Progenitor cell of endocrine pancreas (in vitro differentiated cells): ENCODE measurements at regions not wholly inside any gene's neighbourhood (a gene's known extent, or its start where the extent isn't known, plus 50 kb on each side); places are given as distances from the start of the nearest gene placed in this dataset.
A peak's percentile ranks its signal among the peaks of the same experiment; 100 is the strongest.

Experiments used
- DNase-seq: peaks from one replicate; pipeline ENCODE4 v3.0.0; 2021; ENCODE audit warnings: low spot score; ENCODE audit not compliant: unreplicated experiment
- H3K27ac Mint-ChIP-seq: 2 replicates; pipeline ENCODE4 v1.8.0; 2021; ENCODE audit warnings: mild to moderate bottlenecking, moderate library complexity, mixed read lengths
- H3K27me3 Mint-ChIP-seq: 2 replicates; pipeline ENCODE4 v1.8.0; 2021; ENCODE audit warnings: mixed read lengths
- H3K36me3 Mint-ChIP-seq: 2 replicates; pipeline ENCODE4 v1.8.0; 2022; ENCODE audit warnings: mixed read lengths; ENCODE audit not compliant: insufficient read depth
- H3K4me1 Mint-ChIP-seq: 2 replicates; pipeline ENCODE4 v1.8.0; 2021; ENCODE audit warnings: low read depth, mixed read lengths
- H3K4me3 Mint-ChIP-seq: 2 replicates; pipeline ENCODE4 v1.8.0; 2021; ENCODE audit warnings: low read depth, mild to moderate bottlenecking, moderate library complexity, mixed read lengths
- H3K9me3 Mint-ChIP-seq: 2 replicates; pipeline ENCODE4 v1.8.0; 2021; ENCODE audit warnings: low read depth, mixed read lengths
- TF ChIP-seq, protein P1 (sequence below): fragments of 200-600 bp; sonication (generic); IDR thresholded peaks from one replicate; pipeline ENCODE4 v1.5.0; 2021; ENCODE audit warnings: antibody characterized with exemption, mild to moderate bottlenecking; ENCODE audit not compliant: unreplicated experiment

DNA sequence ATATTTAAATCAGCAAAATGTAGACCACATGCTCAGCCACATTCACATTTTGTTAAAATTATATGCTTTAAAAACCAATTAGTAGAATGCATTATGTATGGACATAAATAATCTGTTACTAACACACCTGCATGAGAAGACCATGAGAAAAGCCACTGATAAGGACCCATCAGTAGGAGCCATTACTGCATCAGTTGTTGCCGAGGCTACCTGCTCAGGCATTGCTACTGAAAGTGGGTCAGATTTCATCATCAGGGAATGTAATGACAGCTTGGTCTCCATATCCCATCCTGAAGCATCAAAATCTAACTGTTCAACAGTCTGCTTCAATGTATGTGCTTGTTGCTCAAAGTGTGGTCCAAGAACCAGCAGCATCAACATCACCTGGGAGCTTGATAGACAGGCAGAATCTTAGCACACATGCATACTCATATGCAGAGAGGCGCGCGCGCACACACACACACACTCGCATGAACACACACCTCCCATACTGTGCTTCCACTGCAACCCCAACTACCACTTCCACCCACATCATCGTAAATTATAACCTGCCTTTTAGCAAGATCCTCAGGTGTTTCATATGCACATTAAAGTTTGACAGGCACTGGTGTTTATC, 72.4 kb upstream of the FOXB1 start:
- Mint-ChIP-seq H3K36me3 (no peaks in the 10 kb centered on the region), H3K4me3 (no peak overlapping the region), H3K27ac (no peak overlapping the region), H3K27me3 (peaks cover 80% of the 10 kb centered on the region), H3K9me3 (no peaks in the 10 kb centered on the region), H3K4me1 (peaks cover 12% of the 10 kb centered on the region)
- TF ChIP-seq, protein P1, sequence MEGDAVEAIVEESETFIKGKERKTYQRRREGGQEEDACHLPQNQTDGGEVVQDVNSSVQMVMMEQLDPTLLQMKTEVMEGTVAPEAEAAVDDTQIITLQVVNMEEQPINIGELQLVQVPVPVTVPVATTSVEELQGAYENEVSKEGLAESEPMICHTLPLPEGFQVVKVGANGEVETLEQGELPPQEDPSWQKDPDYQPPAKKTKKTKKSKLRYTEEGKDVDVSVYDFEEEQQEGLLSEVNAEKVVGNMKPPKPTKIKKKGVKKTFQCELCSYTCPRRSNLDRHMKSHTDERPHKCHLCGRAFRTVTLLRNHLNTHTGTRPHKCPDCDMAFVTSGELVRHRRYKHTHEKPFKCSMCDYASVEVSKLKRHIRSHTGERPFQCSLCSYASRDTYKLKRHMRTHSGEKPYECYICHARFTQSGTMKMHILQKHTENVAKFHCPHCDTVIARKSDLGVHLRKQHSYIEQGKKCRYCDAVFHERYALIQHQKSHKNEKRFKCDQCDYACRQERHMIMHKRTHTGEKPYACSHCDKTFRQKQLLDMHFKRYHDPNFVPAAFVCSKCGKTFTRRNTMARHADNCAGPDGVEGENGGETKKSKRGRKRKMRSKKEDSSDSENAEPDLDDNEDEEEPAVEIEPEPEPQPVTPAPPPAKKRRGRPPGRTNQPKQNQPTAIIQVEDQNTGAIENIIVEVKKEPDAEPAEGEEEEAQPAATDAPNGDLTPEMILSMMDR = no peak
- no peak for DNase-seq

DNA sequence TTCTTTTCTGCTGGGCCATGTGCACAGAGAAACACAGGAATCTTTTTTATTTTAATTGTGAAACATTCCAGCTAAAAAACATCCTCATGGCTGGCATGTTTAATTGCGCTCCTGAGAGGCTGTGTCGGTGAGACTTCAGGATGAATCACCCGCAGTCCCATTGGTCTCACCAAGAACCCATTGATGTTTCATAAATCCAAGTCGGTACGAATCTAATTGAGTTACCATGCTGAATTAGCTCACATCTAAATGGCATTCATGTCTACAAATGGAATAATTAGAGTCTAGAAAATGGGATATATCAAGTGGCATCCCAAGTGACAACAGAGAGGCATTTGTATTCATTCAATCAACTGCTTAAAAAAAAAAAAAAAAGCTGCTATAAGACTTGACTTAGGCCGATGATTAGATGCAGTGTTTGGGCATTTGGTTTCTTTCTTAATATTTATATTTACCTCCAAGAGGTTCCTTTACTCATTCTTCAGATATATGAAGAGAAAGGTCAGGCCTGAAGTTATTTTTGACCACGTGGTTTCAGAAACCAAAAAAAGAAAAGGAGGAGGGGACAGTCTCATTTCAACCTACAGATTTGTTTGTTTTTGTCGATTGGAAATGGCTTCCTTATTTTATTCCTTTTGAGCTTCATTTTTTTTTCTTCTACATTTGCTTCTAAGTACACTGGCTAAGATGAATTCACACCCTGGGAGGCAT, 79.1 kb upstream of the FOXB1 start:
- Mint-ChIP-seq H3K9me3 (no peaks in the 10 kb centered on the region), H3K36me3 (no peaks in the 10 kb centered on the region), H3K27ac (no peak overlapping the region)

DNA sequence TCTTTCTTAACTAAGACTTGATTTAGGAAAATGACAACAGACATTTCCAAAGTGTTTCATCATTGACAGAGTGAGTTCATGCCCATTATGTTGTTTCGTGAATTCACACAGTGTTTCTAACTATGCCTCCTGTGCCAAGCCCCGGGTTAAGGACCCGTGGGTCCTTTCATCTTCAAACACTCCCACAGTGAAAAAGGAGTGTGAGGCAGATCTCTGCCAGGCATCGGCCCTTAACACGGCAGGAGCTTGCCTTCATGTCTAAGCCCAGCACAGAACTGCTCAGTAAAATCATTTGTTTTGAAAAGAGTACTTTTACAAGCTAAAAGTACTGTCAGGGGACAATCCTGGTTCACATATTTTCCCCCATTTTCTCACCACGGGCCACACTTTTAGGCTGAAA, 80.0 kb upstream of the FOXB1 start:
- TF ChIP-seq, protein P1 = no peak
- Mint-ChIP-seq H3K27me3 (peaks cover 59% of the 10 kb centered on the region), H3K9me3 (no peaks in the 10 kb centered on the region), H3K4me1 (no peaks in the 10 kb centered on the region), H3K27ac (peak overlapping the region; percentile 45), H3K36me3 (no peaks in the 10 kb centered on the region), H3K4me3 (no peak overlapping the region)
- DNase-seq = no peak

More for the DNA sequence above, 79.1 kb upstream of the FOXB1 start:
- no peak overlapping the region for H3K4me3 Mint-ChIP-seq
- H3K4me1 Mint-ChIP-seq = no peaks in the 10 kb centered on the region
- TF ChIP-seq, protein P1 = no peak
- H3K27me3 Mint-ChIP-seq = peaks cover 55% of the 10 kb centered on the region
- DNase-seq = no peak

DNA sequence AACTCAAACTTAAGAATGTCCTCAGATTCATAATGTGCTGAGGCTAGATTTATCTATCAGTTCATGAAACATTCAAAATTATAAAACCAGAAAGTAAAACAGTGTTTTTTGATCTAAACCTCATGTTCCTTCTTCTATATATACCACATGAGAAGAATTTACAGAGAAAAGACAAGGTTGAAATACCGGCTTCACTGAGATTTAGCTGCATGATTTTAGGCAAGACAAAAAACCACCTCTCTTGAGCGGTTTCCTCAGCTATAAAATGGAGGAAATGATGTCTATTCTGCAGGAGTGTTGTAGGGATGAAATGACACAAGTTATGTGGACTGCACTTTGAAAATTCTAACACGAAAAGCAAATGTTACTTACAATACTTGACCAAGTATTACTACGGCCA, 80.6 kb upstream of the FOXB1 start:
- no peak overlapping the region for H3K4me3 Mint-ChIP-seq
- TF ChIP-seq, protein P1 = no peak
- peaks cover 57% of the 10 kb centered on the region for H3K27me3 Mint-ChIP-seq
- H3K4me1 Mint-ChIP-seq = no peaks in the 10 kb centered on the region
- H3K36me3 Mint-ChIP-seq = no peaks in the 10 kb centered on the region
- DNase-seq = no peak
- no peak overlapping the region for H3K27ac Mint-ChIP-seq
- no peaks in the 10 kb centered on the region for H3K9me3 Mint-ChIP-seq

DNA sequence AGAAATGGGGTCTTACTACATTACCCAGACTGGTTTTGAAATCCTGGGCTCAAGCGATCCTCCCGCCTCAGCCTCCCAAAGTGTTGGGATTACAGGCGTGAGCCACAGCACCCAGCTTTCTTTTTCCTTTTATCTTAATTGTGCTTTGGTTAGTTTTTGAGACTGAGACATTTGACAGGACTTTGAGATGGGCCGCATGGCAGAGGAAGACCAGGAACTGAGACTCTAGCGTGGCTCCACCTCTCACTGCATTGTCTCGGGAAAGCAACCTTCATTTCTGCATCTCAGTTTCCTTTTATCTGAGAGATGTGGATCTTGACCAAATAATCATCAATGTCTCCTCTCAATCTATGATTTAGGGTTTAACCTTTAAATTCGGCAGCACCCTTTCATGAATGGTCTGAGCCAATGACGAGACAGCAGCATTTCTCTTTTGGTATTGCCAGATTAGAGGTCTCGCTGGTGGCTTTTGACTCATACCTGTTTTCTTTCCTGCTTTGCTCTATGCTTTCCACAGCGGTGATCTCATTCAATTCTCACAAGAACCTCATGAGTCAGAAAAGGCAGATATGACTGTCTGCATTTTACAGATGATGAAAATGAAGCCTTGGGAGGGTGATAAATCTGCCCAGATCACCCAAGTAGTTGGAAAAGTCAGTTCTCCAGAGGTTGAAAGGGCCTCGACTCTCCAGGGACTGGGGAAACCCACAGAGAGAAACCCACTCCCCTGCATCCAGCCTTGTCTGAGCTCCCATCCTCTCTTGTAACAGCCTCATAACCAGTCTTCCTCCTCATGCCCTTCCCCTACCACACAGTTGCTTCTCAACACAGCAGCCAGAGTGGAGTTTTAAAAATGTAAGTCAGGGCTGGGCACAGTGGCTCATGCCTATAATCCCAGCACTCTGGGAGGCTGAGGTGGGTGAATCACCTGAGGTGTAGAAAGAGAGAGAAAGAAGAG, 84.8 kb upstream of the FOXB1 start:
- Mint-ChIP-seq H3K27ac (no peak overlapping the region), H3K4me1 (no peaks in the 10 kb centered on the region), H3K9me3 (no peaks in the 10 kb centered on the region), H3K36me3 (no peaks in the 10 kb centered on the region), H3K27me3 (peaks cover 60% of the 10 kb centered on the region), H3K4me3 (no peak overlapping the region)
- no peak for DNase-seq
- TF ChIP-seq, protein P1 = no peak
